A673 (cell line): ENCODE measurements at regions not wholly inside any gene's neighbourhood (a gene's known extent, or its start where the extent isn't known, plus 50 kb on each side); places are given as distances from the start of the nearest gene placed in this dataset.

Source experiments
- EZH2 ChIP-seq: fragments of 200-600 bp; sonication (generic); IDR thresholded peaks from 2 replicates; pipeline ENCODE4 v1.6.1; 2017; ENCODE audit warnings: borderline replicate concordance, low read depth, mild to moderate bottlenecking, mixed read lengths, antibody characterized with exemption, low read length; ENCODE audit not compliant: poor library complexity, severe bottlenecking
- TF ChIP-seq, protein P1 (sequence below): fragments of 300-800, 200-600 bp; sonication (generic); conservative IDR thresholded peaks from 2 replicates; pipeline ENCODE4 v1.5.1; 2017; ENCODE audit warnings: low read depth, mild to moderate bottlenecking, antibody characterized with exemption, low read length, moderate library complexity, mixed read lengths

DNA sequence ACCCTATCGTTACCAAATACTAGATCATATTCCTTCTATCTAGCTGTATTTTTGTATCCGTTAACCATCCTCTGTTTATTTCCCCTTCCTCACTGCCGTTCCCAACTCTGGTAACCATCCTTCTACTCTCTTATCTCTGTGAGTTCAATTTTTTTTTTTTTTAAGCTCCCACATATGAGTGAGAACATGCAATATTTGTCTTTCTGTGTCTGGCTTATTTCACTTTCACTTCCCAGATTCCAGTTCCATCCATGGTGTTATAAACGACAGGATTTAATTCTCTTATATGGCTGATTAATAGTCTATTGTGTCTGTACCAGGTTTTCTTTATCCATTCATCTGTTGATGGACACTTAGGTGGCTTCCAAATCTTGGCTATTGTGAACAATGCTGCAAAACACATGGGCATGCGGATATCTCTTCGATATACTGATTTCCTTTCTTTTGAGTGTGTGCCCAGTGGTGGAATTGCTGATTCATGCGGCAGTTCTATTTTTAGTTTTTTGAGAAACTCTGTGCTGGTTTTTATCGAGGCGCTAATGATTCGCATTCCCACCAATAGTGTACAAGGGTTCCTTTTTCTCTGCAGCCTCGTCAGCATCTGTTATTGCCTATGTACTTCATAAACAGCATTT, 599.6 kb downstream of the TMEM114 start:
- TF ChIP-seq, protein P1, sequence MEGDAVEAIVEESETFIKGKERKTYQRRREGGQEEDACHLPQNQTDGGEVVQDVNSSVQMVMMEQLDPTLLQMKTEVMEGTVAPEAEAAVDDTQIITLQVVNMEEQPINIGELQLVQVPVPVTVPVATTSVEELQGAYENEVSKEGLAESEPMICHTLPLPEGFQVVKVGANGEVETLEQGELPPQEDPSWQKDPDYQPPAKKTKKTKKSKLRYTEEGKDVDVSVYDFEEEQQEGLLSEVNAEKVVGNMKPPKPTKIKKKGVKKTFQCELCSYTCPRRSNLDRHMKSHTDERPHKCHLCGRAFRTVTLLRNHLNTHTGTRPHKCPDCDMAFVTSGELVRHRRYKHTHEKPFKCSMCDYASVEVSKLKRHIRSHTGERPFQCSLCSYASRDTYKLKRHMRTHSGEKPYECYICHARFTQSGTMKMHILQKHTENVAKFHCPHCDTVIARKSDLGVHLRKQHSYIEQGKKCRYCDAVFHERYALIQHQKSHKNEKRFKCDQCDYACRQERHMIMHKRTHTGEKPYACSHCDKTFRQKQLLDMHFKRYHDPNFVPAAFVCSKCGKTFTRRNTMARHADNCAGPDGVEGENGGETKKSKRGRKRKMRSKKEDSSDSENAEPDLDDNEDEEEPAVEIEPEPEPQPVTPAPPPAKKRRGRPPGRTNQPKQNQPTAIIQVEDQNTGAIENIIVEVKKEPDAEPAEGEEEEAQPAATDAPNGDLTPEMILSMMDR, result no peak
- no peak for TF ChIP-seq EZH2
